Smooth muscle cell (in vitro differentiated cells): ENCODE measurements at regions not wholly inside any gene's neighbourhood (a gene's known extent, or its start where the extent isn't known, plus 50 kb on each side); places are given as distances from the start of the nearest gene placed in this dataset.

Experiments used
- DNase-seq: peaks from one replicate; lab custom pipeline; 2025; ENCODE audit not compliant: unreplicated experiment; lab: John Stamatoyannopoulos, UW
- H2AFZ ChIP-seq: fragments of 200-600 bp; sonication (generic); 2 replicates; pipeline ENCODE4 v1.6.0; 2016; ENCODE audit warnings: antibody characterized with exemption, low read depth, mild to moderate bottlenecking
- H3F3A ChIP-seq: fragments of 200-600 bp; sonication (generic); 2 replicates; pipeline ENCODE4 v1.6.0; 2017; ENCODE audit warnings: antibody characterized with exemption, low read depth
- H3K27ac ChIP-seq: fragments of 200-600 bp; sonication (generic); 2 replicates; pipeline ENCODE4 v1.5.1; 2016; ENCODE audit warnings: low read depth, mild to moderate bottlenecking
- H3K27me3 ChIP-seq: fragments of 200-600 bp; sonication (generic); 2 replicates; pipeline ENCODE4 v1.6.1; 2016; ENCODE audit warnings: low read depth, mild to moderate bottlenecking
- H3K36me3 ChIP-seq: fragments of 200-600 bp; sonication (generic); 2 replicates; pipeline ENCODE4 v1.5.1; 2016; ENCODE audit warnings: low read depth
- H3K4me1 ChIP-seq: fragments of 200-600 bp; sonication (generic); 2 replicates; pipeline ENCODE4 v1.5.1; 2016; ENCODE audit warnings: low read depth
- H3K4me2 ChIP-seq: fragments of 200-600 bp; sonication (generic); 2 replicates; pipeline ENCODE4 v1.6.0; 2016; ENCODE audit warnings: mild to moderate bottlenecking
- H3K4me3 ChIP-seq: fragments of 200-600 bp; sonication (generic); 2 replicates; pipeline ENCODE4 v1.5.1; 2016; ENCODE audit warnings: mild to moderate bottlenecking
- H3K79me2 ChIP-seq: fragments of 200-600 bp; sonication (generic); 2 replicates; pipeline ENCODE4 v1.6.0; 2016; ENCODE audit warnings: low read depth, mild to moderate bottlenecking
- H3K9ac ChIP-seq: fragments of 200-600 bp; sonication (generic); 2 replicates; pipeline ENCODE4 v1.6.0; 2016; ENCODE audit warnings: low read depth
- H3K9me3 ChIP-seq: fragments of 200-600 bp; sonication (generic); replicated peaks from 2 replicates; pipeline ENCODE4 v1.5.1; 2016; ENCODE audit warnings: low read depth
- H4K20me1 ChIP-seq: fragments of 200-600 bp; sonication (generic); 2 replicates; pipeline ENCODE4 v1.6.0; 2016; ENCODE audit warnings: low read depth
- CTCF ChIP-seq: fragments of 200-600 bp; sonication (generic); IDR thresholded peaks from 2 replicates; pipeline ENCODE4 v1.5.1; 2017; ENCODE audit warnings: borderline replicate concordance, mild to moderate bottlenecking, antibody characterized with exemption; ENCODE audit not compliant: insufficient read depth, poor library complexity, severe bottlenecking
- WGBS: methylation state at CpG from one replicate; pipeline ENCODE4 v1.1.7; 2016; ENCODE audit warnings: low lambda C conversion rate; 5-methylcytosine and 5-hydroxymethylcytosine counted together

GRCh38 chr9:1604942-1605560 is 410.1 kb upstream of the SMARCA2 start:
- 62% methylated on average over 5 of the region's 5 CpGs for WGBS
- H3K36me3 ChIP-seq: no peaks in the 10 kb centered on the region
- H3K27ac ChIP-seq: no peak overlapping the region
- H3K9me3 ChIP-seq: peaks cover 8% of the 10 kb centered on the region
- no peak overlapping the region for H2AFZ ChIP-seq
- no peak overlapping the region for H3K9ac ChIP-seq
- TF ChIP-seq CTCF: no peak
- H3F3A ChIP-seq: no peaks in the 10 kb centered on the region
- no peak for DNase-seq
- H3K27me3 ChIP-seq: no peaks in the 10 kb centered on the region
- no peak overlapping the region for H3K4me3 ChIP-seq
- H3K4me1 ChIP-seq: no peaks in the 10 kb centered on the region
- H3K4me2 ChIP-seq: no peak overlapping the region
- H4K20me1 ChIP-seq: no peaks in the 10 kb centered on the region
- no peaks in the 10 kb centered on the region for H3K79me2 ChIP-seq

- Histone ChIP-seq H3K27ac (no peak overlapping the region), H3K9ac (no peak overlapping the region), H3K79me2 (no peaks in the 10 kb centered on the region), H3K4me3 (no peak overlapping the region), H3K27me3 (no peaks in the 10 kb centered on the region), H3K4me2 (no peak overlapping the region), H2AFZ (no peak overlapping the region), H4K20me1 (no peaks in the 10 kb centered on the region), H3K36me3 (no peaks in the 10 kb centered on the region), H3K9me3 (peaks cover 8% of the 10 kb centered on the region), H3F3A (no peaks in the 10 kb centered on the region), H3K4me1 (no peaks in the 10 kb centered on the region)
- no peak for TF ChIP-seq CTCF
- WGBS: 58% methylated on average over 5 of the region's 5 CpGs
- no peak for DNase-seq
Measured at GRCh38 chr9:1606253-1606652, 408.9 kb upstream of the SMARCA2 start.

GRCh38 chr9:1612886-1613285 is 402.3 kb upstream of the SMARCA2 start:
- H3K4me2 ChIP-seq: no peak overlapping the region
- no peak for DNase-seq
- no peak for TF ChIP-seq CTCF
- no peaks in the 10 kb centered on the region for H3K27me3 ChIP-seq
- H3K9me3 ChIP-seq: peaks cover 12% of the 10 kb centered on the region
- H3K79me2 ChIP-seq: no peaks in the 10 kb centered on the region
- H2AFZ ChIP-seq: no peak overlapping the region
- 39% methylated on average over 2 of the region's 2 CpGs for WGBS
- H3K27ac ChIP-seq: no peak overlapping the region
- H3K9ac ChIP-seq: no peak overlapping the region
- H4K20me1 ChIP-seq: no peaks in the 10 kb centered on the region
- H3F3A ChIP-seq: no peaks in the 10 kb centered on the region
- no peak overlapping the region for H3K4me3 ChIP-seq
- no peaks in the 10 kb centered on the region for H3K4me1 ChIP-seq
- no peaks in the 10 kb centered on the region for H3K36me3 ChIP-seq

DNA sequence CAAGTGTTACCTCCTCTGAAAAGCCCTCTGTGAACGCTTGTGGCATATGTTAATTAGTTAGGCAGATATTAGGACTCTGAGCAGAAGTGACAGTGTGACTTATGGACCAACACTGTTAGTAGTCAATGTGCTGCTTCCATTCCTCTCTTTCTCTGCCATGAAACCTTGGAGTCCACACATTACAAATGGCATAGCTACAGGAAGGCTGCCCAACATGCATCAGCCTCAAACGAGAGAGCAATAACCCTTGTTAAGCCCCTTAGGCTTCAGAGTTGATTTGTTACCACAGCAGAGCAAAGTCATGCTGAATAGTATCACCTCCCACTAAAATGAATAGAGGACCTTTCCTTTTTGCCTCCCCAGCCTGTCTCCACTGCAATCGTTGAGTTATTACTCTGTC is 397.7 kb upstream of the SMARCA2 start:
- Histone ChIP-seq H2AFZ (no peak overlapping the region), H3F3A (no peaks in the 10 kb centered on the region), H4K20me1 (no peaks in the 10 kb centered on the region), H3K9me3 (peaks cover 9% of the 10 kb centered on the region), H3K4me3 (no peak overlapping the region), H3K36me3 (no peaks in the 10 kb centered on the region), H3K4me1 (no peaks in the 10 kb centered on the region), H3K79me2 (no peaks in the 10 kb centered on the region), H3K27ac (no peak overlapping the region), H3K9ac (no peak overlapping the region), H3K4me2 (no peak overlapping the region), H3K27me3 (no peaks in the 10 kb centered on the region)
- no peak for TF ChIP-seq CTCF
- 70% methylated on average over 3 of the region's 3 CpGs for WGBS
- no peak for DNase-seq
